ENCODE measurements at regions not wholly inside any gene's neighbourhood (a gene's known extent, or its start where the extent isn't known, plus 50 kb on each side); places are given as distances from the start of the nearest gene placed in this dataset.

- no peak for TF ChIP-seq POLR2A (IDR thresholded peaks at IDR 0.05; ENCODE audit: low read length)
- no peak for TF ChIP-seq GATA1 (IDR thresholded peaks at IDR 0.05; ENCODE audit: low read depth, low read length)
- no peak for DNase-seq
These were observed 71.1 kb upstream of the FOXQ1 start for GRCh38 chr6:1240766-1241318.

GRCh38 chr6:1239805-1240204 lies 72.1 kb upstream of the FOXQ1 start:
- DNase-seq = no peak
- TF ChIP-seq POLR2A (IDR thresholded peaks at IDR 0.05; ENCODE audit: low read length) (no peak), GATA1 (IDR thresholded peaks at IDR 0.05; ENCODE audit: low read depth, low read length) (no peak)

- no peak for TF ChIP-seq POLR2A (IDR thresholded peaks at IDR 0.05; ENCODE audit: low read length)
- TF ChIP-seq GATA1 (IDR thresholded peaks at IDR 0.05; ENCODE audit: low read depth, low read length) = no peak
- no peak for DNase-seq
These were observed 73.9 kb upstream of the FOXQ1 start for GRCh38 chr6:1238040-1238439.

GRCh38 chr6:1237636-1238035 lies 74.3 kb upstream of the FOXQ1 start:
- TF ChIP-seq GATA1 (IDR thresholded peaks at IDR 0.05; ENCODE audit: low read depth, low read length) = no peak
- no peak for TF ChIP-seq POLR2A (IDR thresholded peaks at IDR 0.05; ENCODE audit: low read length)
- DNase-seq = no peak

- no peak for TF ChIP-seq GATA1 (IDR thresholded peaks at IDR 0.05; ENCODE audit: low read depth, low read length)
- TF ChIP-seq POLR2A (IDR thresholded peaks at IDR 0.05; ENCODE audit: low read length) = no peak
- no peak for DNase-seq
These were observed 76.1 kb upstream of the FOXQ1 start for GRCh38 chr6:1235825-1236224.

GRCh38 chr6:1233924-1234323 lies 78.0 kb upstream of the FOXQ1 start:
- DNase-seq = no peak
- no peak for TF ChIP-seq POLR2A (IDR thresholded peaks at IDR 0.05; ENCODE audit: low read length)
- no peak for TF ChIP-seq GATA1 (IDR thresholded peaks at IDR 0.05; ENCODE audit: low read depth, low read length)

GRCh38 chr6:1232578-1232977 lies 79.3 kb upstream of the FOXQ1 start:
- TF ChIP-seq GATA1 (IDR thresholded peaks at IDR 0.05; ENCODE audit: low read depth, low read length) = no peak
- TF ChIP-seq POLR2A (IDR thresholded peaks at IDR 0.05; ENCODE audit: low read length) = no peak
- no peak for DNase-seq

GRCh38 chr6:1231941-1232340 lies 80.0 kb upstream of the FOXQ1 start:
- DNase-seq = no peak
- no peak for TF ChIP-seq POLR2A (IDR thresholded peaks at IDR 0.05; ENCODE audit: low read length)
- TF ChIP-seq GATA1 (IDR thresholded peaks at IDR 0.05; ENCODE audit: low read depth, low read length) = no peak

- no peak for TF ChIP-seq GATA1 (IDR thresholded peaks at IDR 0.05; ENCODE audit: low read depth, low read length)
- no peak for TF ChIP-seq POLR2A (IDR thresholded peaks at IDR 0.05; ENCODE audit: low read length)
- no peak for DNase-seq
These were observed 81.0 kb upstream of the FOXQ1 start for GRCh38 chr6:1230689-1231605.

GRCh38 chr6:1230281-1230680 lies 81.6 kb upstream of the FOXQ1 start:
- TF ChIP-seq POLR2A (IDR thresholded peaks at IDR 0.05; ENCODE audit: low read length) = no peak
- no peak for TF ChIP-seq GATA1 (IDR thresholded peaks at IDR 0.05; ENCODE audit: low read depth, low read length)
- DNase-seq = no peak

- TF ChIP-seq POLR2A (IDR thresholded peaks at IDR 0.05; ENCODE audit: low read length) = no peak
- no peak for TF ChIP-seq GATA1 (IDR thresholded peaks at IDR 0.05; ENCODE audit: low read depth, low read length)
- no peak for DNase-seq
These were observed 82.1 kb upstream of the FOXQ1 start for GRCh38 chr6:1229808-1230207.

GRCh38 chr6:1229301-1229700 lies 82.6 kb upstream of the FOXQ1 start:
- no peak for DNase-seq

GRCh38 chr6:1228754-1229191 lies 83.1 kb upstream of the FOXQ1 start:
- TF ChIP-seq GATA1 (IDR thresholded peaks at IDR 0.05; ENCODE audit: low read depth, low read length) (no peak), POLR2A (IDR thresholded peaks at IDR 0.05; ENCODE audit: low read length) (no peak)
- no peak for DNase-seq

More at GRCh38 chr6:1229301-1229700, 82.6 kb upstream of the FOXQ1 start:
- TF ChIP-seq POLR2A (IDR thresholded peaks at IDR 0.05; ENCODE audit: low read length) = no peak
- no peak for TF ChIP-seq GATA1 (IDR thresholded peaks at IDR 0.05; ENCODE audit: low read depth, low read length)

GRCh38 chr6:1227935-1228753 lies 83.8 kb upstream of the FOXQ1 start:
- TF ChIP-seq GATA1 (IDR thresholded peaks at IDR 0.05; ENCODE audit: low read depth, low read length) (no peak), POLR2A (IDR thresholded peaks at IDR 0.05; ENCODE audit: low read length) (no peak)
- DNase-seq = no peak
